ENCODE measurements at regions not wholly inside any gene's neighbourhood (a gene's known extent, or its start where the extent isn't known, plus 50 kb on each side); places are given as distances from the start of the nearest gene placed in this dataset.

DNA sequence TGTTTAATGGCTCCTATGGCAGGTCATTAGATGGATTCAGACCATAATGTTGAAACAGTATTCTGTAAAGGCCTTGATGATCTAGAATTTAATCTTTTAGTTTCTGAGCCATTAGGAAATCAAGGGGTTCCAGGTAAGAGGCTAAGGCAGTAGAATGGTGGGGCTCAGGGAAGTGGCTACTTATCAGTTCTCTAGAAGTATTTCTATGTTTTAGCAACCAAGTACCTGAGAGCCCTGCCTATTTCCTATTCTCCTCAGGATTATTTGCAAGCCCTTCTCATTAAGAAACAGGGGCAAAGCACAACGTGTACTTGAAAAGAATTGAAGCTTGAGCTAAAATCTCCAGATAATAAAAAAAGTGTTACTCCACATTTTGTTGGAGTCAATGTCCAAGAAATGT lies 646.5 kb downstream of the RNF144B start:
- DNase-seq (ENCODE audit: low read depth, low spot score), result no peak

- no peak for DNase-seq (ENCODE audit: low read depth, low spot score)
These were observed 647.8 kb downstream of the RNF144B start for GRCh38 chr6:19034986-19035385.

DNA sequence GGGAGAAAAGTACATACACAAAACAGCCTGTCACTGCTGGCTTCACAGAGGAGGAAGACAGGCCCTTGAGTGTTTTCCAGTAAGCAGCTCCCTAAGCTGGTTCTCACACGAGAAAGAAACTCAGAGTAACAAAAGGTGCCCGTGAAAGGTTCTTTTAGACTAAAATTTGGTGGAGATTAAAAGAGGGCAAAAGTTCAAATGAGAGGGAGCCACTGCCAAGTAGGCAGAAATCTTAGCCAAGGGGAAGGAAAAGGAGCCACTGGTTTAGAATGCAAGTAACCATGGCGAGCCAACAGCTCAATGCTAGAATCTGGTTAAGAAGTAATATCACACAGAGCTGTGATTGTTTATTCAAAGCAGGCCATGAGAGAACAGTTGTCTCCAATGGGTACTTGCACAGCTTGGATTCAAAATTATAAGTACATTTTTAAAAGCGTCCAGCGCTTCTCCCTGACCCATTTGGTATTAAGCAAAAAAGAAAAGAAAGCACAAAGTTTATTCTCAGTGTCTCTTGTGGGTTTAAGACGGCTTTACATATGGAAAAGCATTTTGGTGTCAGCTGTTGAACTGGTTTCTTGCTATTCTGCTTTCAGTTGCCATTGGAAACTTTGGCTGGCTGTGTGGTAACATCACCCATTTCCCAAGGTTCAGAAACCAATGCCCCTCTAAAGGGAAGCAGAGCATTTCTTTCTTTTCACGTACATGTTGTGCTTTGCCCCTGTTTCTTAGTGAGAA lies 648.5 kb downstream of the RNF144B start:
- DNase-seq (ENCODE audit: low read depth, low spot score), result no peak

DNA sequence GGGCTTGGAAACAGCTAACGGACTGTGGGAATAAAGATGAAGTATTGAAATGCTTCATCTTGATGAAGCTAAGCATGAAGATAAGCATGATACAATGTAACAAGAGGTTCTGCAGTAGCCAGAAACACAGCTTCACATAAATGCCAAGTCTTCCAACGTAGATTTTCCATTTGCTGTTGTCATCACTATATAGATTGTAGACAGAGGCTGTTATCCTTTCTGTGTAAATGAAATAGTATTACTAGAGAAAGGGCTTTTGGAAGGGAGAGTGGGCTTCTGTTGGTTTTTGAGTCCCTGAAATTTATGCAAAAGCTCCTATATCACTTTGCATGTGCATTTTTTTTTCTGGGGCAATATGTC lies 649.0 kb downstream of the RNF144B start:
- DNase-seq (ENCODE audit: low read depth, low spot score), result no peak

DNA sequence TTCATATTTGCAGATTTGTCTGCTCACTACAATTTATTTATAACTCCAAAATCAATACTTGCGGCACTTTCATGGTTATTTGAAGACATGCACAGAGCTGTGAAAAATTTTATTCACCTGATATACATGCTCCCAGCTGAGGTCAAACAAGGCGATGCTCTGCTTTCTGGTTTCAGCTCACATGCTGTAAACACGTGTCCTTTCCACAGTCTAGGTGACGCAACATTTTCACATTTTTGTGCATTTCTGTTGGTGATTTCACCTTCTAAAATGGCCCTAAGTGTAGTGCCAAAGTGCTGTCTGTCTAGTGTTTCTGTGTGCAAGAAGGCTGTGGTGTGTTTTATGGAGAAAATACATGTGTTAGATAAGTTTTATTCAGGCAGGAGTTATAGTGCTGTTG lies 650.5 kb downstream of the RNF144B start:
- DNase-seq (ENCODE audit: low read depth, low spot score), result no peak

GRCh38 chr6:19039287-19039686 lies 652.1 kb downstream of the RNF144B start:
- DNase-seq (ENCODE audit: low read depth, low spot score), result no peak

DNA sequence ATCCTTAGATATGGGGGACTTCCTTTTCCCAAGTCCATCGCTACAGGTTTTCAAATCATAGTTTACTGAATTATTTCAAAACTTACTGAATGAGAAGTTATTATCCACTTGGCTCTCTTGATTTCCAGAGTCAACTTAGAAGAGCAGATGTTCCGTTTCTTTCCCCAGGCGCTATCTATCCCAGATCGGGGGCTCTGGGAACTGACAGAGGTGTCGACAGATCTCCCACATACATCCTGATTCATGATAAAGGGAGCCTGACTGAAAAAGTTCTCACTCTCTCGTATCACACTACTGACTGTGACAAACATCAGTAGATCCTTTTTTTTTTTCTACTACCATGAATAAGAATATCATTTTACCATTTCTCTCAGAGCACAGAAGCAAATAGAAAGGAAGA lies 654.8 kb downstream of the RNF144B start:
- no peak for DNase-seq (ENCODE audit: low read depth, low spot score)

- no peak for DNase-seq (ENCODE audit: low read depth, low spot score)
These were observed 655.3 kb downstream of the RNF144B start for GRCh38 chr6:19042420-19042819.

DNA sequence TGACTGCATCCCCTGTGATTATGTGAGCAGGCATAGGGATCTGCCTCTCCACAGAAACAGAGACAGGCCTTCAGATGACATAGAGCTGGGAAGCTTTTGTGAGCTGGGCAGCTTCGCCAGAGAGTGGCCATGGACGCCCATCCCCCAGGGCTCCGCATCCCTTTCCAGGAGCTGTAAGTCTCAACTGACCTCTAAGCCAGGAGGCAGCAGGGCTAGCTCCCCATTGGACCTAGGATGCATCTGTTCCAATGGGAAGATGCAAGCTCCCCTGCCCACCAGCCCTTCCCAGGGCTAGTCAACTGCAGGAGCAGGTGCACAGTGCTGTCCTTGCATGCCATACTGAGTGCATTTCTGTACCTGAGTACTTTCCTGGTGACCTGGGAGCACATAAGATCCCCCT lies 663.6 kb downstream of the RNF144B start:
- DNase-seq (ENCODE audit: low read depth, low spot score), result no peak

- no peak for DNase-seq (ENCODE audit: low read depth, low spot score)
These were observed 665.1 kb downstream of the RNF144B start for GRCh38 chr6:19052219-19052618.

- DNase-seq (ENCODE audit: low read depth, low spot score), result no peak
These were observed 672.0 kb downstream of the RNF144B start for GRCh38 chr6:19059102-19059501.

DNA sequence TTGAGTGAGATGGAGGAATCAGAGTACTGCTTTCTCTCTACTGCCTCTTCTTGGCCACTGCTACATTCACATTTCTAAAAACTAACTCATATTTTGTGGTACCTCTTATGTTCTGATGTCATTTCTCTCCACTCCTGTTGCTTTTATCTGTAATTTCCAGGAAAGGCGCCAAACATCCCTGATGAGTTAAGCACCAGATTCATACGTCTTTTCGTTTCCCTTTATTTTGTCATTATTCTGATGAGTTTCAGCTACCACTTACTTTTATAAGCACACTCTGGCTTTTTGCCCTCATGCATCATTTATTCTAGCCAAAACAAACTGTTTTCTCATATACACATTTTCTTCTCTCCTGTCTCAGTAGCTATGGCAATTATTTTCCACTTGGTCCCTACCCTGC lies 680.0 kb downstream of the RNF144B start:
- no peak for DNase-seq (ENCODE audit: low read depth, low spot score)

DNA sequence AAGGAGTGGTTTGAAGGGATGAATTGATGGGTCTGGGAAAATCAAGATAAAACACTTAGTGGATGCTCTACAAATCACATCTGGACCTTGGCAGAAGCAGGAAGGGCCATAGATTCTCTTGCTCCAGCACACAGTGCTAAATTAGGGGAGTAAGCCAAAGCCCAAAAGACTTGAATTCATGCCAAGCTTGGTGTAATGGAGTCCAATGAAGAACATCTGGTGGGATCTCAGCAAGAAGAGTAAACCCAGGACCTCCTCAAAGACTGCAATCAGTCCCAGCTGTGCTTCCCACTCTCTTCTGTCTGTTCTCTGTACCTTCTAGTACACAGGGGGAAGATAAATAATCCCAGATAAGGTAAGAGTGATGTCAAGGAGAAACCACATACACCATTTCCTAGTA lies 683.4 kb downstream of the RNF144B start:
- no peak for DNase-seq (ENCODE audit: low read depth, low spot score)

DNA sequence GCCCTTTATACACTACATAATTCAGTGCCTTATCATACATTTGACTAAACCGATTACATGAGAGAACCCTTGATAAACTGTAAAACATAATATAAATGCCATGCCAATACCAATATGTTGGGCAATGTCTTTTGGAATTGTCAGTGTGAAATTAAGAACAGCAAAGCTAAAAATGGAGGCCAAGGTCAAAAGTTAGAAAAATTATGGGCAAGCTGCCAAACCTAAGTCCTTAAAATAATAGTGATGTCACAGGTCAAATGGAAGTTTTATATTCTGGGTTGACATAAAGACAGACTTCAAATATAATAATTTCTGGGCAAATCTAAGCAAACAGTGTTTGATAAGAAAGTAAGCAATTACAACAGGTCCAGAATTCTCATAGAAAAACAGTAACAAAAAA lies 696.7 kb downstream of the RNF144B start:
- no peak for DNase-seq (ENCODE audit: low read depth, low spot score)

DNA sequence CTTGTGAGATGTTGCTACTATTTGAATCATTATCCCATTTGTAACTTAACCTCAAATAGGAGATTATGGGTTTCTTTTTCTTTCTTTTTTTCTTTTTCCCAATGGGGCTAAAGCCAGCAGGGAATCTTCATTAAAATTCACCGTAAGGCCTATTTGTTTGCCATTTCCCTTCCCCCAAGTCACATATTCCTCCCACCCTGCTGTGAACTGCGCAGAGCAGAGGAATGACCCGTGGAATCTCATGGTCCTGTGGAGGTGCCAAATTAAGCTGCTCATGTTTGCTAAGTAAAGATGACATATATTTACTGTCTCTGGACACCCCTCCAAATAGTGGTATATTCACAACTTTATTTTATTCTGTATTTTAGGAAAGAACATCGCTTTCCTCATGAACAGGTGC lies 699.3 kb downstream of the RNF144B start:
- DNase-seq (ENCODE audit: low read depth, low spot score), result no peak

GRCh38 chr6:19087296-19087695 lies 700.1 kb downstream of the RNF144B start:
- DNase-seq (ENCODE audit: low read depth, low spot score), result no peak

GRCh38 chr6:19087897-19088296 lies 700.7 kb downstream of the RNF144B start:
- no peak for DNase-seq (ENCODE audit: low read depth, low spot score)

DNA sequence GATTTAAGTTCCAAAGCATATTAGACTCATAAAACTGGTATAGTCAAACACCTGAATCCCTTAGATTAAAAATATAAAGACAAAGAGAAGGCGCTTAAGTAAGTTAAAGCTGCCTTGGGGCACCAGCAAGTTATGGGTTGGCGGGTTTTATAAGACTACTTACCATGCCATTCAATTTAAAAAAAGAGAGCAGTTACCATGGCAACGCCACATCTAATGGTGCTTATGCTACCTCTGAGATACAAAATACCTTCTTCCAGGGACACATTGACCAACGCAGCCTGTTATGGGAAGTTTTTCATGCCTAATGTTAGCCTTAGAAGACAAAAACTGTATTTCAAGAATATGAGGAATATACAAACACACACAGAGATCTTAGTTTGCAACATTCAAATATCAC lies 713.6 kb downstream of the RNF144B start:
- no peak for DNase-seq (ENCODE audit: low read depth, low spot score)

DNA sequence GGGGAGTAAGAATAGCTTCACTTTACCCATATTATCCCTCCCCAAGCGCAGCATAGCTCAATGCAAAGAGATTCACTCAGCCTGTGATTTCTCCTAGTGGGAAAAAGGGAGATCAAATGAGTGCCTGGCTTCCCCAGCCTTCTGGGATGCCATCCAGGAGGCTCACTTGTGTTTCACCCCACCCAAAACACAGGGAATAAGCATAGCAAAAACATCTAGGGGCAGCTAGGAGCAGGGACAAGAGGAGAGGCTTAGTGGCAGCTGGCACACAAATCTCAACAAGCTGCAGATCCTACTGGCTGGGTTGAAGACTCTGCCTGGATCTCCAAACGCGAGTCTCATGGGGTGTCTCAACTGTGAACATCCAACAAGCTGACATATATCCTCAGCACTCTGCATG lies 715.8 kb downstream of the RNF144B start:
- DNase-seq (ENCODE audit: low read depth, low spot score), result no peak

- no peak for DNase-seq (ENCODE audit: low read depth, low spot score)
These were observed 720.3 kb downstream of the RNF144B start for GRCh38 chr6:19107468-19107867.

DNA sequence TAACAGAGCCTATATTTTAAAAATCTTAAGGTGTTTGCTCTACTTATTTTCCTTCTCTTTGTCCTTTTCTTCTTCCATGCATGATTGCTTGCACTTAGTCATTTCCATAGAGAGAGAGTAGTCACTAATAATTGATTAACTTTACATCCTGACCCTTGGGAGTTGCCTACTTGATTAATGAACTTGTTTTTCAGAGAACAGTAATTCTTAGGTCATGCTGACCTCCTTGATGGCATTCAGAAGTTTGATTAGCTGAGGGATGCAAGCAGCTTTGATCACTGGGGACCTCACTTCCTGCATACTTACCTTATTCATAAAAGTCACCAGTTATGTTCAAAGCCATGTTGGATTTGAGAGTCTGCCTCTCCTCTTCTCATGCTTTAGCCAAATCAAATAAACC lies 715.6 kb upstream of the ID4 start:
- DNase-seq (ENCODE audit: low read depth, low spot score), result no peak

- no peak for DNase-seq (ENCODE audit: low read depth, low spot score)
These were observed 710.1 kb upstream of the ID4 start for GRCh38 chr6:19127081-19127480.

- no peak for DNase-seq (ENCODE audit: low read depth, low spot score)
These were observed 708.5 kb upstream of the ID4 start for GRCh38 chr6:19128701-19129100.

DNA sequence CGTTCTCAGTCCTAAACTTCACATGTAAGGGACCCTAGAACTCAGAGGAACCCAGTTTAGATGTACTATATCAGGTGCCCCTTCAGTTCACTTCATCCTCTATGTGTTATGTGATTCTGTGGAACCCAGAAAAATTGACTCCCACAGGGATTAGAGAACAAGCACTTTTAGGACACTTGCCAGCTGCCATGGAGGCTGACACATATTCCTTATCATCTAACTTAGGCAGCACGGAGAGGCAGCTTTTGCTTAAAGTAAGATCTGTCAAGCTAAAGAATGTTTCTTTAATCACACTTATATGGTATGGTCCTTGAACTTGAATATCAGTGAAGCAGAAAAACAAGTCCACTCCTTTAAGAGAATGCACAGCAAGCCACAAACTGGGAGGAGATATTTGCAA lies 701.5 kb upstream of the ID4 start:
- no peak for DNase-seq (ENCODE audit: low read depth, low spot score)
